Cardiac fibroblast (primary cell): ENCODE measurements at regions not wholly inside any gene's neighbourhood (a gene's known extent, or its start where the extent isn't known, plus 50 kb on each side); places are given as distances from the start of the nearest gene placed in this dataset.
"Not testable (repeated sequence)": the region's sequence is repeated elsewhere in the genome, so short reads cannot be mapped to it uniquely, and the experiment has no call there.

Source experiments
- DNase-seq, 2 donors: peaks; one replicate each; pipeline versions ENCODE4 v3.0.0 to v3.0.0-alpha.2; 2010; ENCODE audit warnings: low read depth in 2 of 2
- H3K4me3 ChIP-seq, 2 donors: replicated peaks in 1 of 2; 1 replicate in 1 of 2; 2 replicates in 1 of 2; pipeline ENCODE4 v1.5.1; 2011; ENCODE audit warnings: low read depth in 2 of 2, low read length in 2 of 2, mild to moderate bottlenecking in 2 of 2, moderate library complexity in 1 of 2
- TF ChIP-seq, protein P1 (sequence below): IDR thresholded peaks from one replicate; pipeline ENCODE4 v1.5.1; 2011; ENCODE audit warnings: low read depth, mild to moderate bottlenecking, low read length, inconsistent platforms

DNA sequence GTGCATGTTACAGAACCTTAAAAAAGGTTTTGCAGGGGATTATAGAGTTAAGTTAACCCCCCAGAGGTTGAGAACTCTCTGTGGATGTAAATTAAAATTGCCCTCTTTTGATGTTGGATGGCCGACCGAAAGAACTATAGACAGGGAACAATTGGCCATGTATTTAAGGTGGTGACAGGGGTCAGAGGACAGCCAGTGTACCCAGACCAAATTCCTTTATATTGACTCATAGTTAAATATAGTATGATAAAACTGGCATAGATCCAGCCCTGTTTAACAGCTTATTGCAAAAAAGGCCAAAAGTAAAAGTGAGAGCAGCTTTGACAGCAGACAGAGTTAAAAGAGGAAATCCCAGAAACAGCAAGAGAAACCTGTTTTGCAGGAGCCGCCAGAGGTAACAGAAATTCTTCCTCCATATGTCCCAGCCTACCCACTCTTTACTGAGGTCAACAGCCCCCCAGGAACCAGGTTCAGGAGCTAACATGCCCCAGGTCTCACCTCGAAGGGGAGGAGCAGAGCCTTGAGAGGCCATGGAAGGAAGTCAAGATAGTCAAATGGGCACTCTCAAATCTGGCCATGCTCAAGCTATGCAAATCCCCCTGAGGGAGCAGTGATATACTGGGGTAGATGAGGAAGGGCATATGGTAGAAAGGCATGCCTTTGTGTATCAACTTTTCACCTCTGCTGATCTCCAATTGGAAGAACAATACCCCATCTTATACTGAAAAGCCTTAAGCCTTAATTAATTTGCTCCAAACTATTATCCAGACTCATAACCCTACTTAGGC, 156.4 kb upstream of the COX7C start:
- no peak overlapping the region for H3K4me3 ChIP-seq
- peak; percentile 1 to 26 for DNase-seq
- TF ChIP-seq, protein P1, sequence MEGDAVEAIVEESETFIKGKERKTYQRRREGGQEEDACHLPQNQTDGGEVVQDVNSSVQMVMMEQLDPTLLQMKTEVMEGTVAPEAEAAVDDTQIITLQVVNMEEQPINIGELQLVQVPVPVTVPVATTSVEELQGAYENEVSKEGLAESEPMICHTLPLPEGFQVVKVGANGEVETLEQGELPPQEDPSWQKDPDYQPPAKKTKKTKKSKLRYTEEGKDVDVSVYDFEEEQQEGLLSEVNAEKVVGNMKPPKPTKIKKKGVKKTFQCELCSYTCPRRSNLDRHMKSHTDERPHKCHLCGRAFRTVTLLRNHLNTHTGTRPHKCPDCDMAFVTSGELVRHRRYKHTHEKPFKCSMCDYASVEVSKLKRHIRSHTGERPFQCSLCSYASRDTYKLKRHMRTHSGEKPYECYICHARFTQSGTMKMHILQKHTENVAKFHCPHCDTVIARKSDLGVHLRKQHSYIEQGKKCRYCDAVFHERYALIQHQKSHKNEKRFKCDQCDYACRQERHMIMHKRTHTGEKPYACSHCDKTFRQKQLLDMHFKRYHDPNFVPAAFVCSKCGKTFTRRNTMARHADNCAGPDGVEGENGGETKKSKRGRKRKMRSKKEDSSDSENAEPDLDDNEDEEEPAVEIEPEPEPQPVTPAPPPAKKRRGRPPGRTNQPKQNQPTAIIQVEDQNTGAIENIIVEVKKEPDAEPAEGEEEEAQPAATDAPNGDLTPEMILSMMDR = no peak

- no peak overlapping the region for H3K4me3 ChIP-seq
- TF ChIP-seq, protein P1 = no peak
- no peak for DNase-seq
Measured at GRCh38 chr5:86463339-86463738, 154.4 kb upstream of the COX7C start.

DNA sequence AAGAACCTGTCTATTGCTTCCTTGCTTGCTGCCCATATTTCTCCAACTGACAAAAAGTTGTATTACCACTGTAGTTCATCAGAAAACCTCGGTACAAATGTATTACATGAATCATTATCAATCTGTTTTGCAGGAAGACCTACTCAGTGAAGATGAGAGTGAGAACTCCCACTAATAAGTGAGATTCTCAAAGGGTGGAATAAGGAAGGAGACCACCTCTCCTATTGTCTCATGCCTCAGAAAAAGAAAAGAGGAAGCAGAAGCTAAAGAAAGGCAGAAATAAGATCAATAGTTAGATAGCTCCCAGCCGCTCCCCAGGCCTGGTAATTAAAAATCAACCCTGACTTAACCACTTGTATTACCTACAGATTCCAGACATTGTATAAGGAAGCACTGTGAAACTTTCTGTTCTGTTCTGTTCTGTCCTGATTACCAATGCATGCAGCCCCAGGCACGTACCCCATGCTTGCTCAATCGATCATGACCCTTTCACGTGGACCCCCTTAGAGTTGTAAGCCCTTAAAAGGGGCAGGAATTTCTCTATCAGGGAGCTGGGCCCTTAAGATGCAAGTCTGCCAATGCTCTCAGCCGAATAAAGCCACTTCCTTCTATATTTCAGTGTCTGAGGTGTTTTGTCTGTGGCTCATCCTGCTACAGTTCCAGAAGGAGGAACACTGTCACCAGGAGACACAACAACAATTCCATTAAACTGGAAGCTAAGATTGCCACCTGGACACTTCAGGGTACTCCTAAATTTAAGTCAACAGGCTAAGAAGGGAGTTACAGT, 152.5 kb upstream of the COX7C start:
- no peak for DNase-seq
- TF ChIP-seq, protein P1 = no peak
- H3K4me3 ChIP-seq = no peak overlapping the region

GRCh38 chr5:86466721-86467120, 151.0 kb upstream of the COX7C start:
- DNase-seq, H3K4me3 ChIP-seq: not testable (repeated sequence)

GRCh38 chr5:86482008-86482407, 135.7 kb upstream of the COX7C start:
- DNase-seq = no peak
- H3K4me3 ChIP-seq = no peak overlapping the region
- TF ChIP-seq, protein P1 = no peak

- TF ChIP-seq, protein P1 = no peak
Measured at GRCh38 chr5:86493777-86494176, 124.0 kb upstream of the COX7C start.

DNA sequence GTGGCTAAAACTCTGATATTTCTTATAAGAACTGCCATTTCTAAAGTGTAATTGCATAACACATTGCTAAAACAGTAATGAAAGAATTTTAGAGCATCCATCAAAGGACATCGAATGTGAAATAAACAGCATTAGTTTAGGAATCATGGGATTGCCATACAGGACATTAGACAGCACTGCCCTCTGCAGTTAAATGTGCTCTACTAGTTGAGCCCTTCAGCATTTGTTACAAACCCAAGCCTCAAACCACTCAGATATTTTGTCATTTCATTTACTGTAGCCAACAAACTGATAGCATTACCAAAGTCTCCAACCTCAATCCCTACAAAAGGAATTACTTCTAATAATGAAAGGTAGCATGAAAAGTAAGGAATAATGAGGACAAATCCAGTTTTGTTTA, 116.8 kb upstream of the COX7C start:
- H3K4me3 ChIP-seq = no peak overlapping the region
- no peak for DNase-seq
- TF ChIP-seq, protein P1 = no peak

More at GRCh38 chr5:86493777-86494176, 124.0 kb upstream of the COX7C start:
- no peak for DNase-seq
- no peak overlapping the region for H3K4me3 ChIP-seq
